ENCODE measurements at regions not wholly inside any gene's neighbourhood (a gene's known extent, or its start where the extent isn't known, plus 50 kb on each side); places are given as distances from the start of the nearest gene placed in this dataset.

- TF ChIP-seq ZNF610 (tag by site-specific recombination; IDR thresholded peaks at IDR 0.05; ENCODE audit: borderline replicate concordance) (no peak), ZNF354C (tag by site-specific recombination; IDR thresholded peaks at IDR 0.05; ENCODE audit: borderline replicate concordance, low read depth) (no peak), ZNF785 (tag by site-specific recombination; IDR thresholded peaks at IDR 0.05) (no peak), CTCF (tag by site-specific recombination; IDR thresholded peaks at IDR 0.05) (no peak), ZNF175 (tag by site-specific recombination; IDR thresholded peaks at IDR 0.05) (no peak), ZNF138 (tag by site-specific recombination; IDR thresholded peaks at IDR 0.05; ENCODE audit: borderline replicate concordance) (no peak), ZNF362 (tag by site-specific recombination; IDR thresholded peaks at IDR 0.05) (no peak), ZNF114 (tag by site-specific recombination; IDR thresholded peaks at IDR 0.05) (no peak), TSHZ1 (tag by site-specific recombination; IDR thresholded peaks at IDR 0.05; ENCODE audit: borderline replicate concordance) (no peak), TCF7L2 (IDR thresholded peaks at IDR 0.05; ENCODE audit: borderline replicate concordance, low read depth, low read length) (no peak), ZNF274 (IDR thresholded peaks at IDR 0.05; ENCODE audit: low read length) (no peak), ZNF274 (tag by site-specific recombination; IDR thresholded peaks at IDR 0.05; ENCODE audit: borderline replicate concordance) (no peak), ZNF549 (tag by site-specific recombination; IDR thresholded peaks at IDR 0.05) (no peak)
- TF ChIP-seq, protein P1, sequence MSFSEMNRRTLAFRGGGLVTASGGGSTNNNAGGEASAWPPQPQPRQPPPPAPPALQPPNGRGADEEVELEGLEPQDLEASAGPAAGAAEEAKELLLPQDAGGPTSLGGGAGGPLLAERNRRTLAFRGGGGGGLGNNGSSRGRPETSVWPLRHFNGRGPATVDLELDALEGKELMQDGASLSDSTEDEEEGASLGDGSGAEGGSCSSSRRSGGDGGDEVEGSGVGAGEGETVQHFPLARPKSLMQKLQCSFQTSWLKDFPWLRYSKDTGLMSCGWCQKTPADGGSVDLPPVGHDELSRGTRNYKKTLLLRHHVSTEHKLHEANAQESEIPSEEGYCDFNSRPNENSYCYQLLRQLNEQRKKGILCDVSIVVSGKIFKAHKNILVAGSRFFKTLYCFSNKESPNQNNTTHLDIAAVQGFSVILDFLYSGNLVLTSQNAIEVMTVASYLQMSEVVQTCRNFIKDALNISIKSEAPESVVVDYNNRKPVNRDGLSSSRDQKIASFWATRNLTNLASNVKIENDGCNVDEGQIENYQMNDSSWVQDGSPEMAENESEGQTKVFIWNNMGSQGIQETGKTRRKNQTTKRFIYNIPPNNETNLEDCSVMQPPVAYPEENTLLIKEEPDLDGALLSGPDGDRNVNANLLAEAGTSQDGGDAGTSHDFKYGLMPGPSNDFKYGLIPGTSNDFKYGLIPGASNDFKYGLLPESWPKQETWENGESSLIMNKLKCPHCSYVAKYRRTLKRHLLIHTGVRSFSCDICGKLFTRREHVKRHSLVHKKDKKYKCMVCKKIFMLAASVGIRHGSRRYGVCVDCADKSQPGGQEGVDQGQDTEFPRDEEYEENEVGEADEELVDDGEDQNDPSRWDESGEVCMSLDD (tag by site-specific recombination; IDR thresholded peaks at IDR 0.05): no peak
Measured at GRCh38 chr3:191627064-191627463, 166.1 kb downstream of the PYDC2 start.

All from HEK293 (cell line).